22Rv1 (cell line): ENCODE measurements at regions not wholly inside any gene's neighbourhood (a gene's known extent, or its start where the extent isn't known, plus 50 kb on each side); places are given as distances from the start of the nearest gene placed in this dataset.

Source experiments
- ZFX ChIP-seq: fragments of 450-650 bp; IDR thresholded peaks from 2 replicates; pipeline ENCODE4 v1.6.1; 2017; ENCODE audit warnings: antibody characterized with exemption, borderline replicate concordance
- TF ChIP-seq, protein P1 (sequence below): fragments of 450-650 bp; IDR thresholded peaks from 2 replicates; pipeline ENCODE4 v1.5.1; 2017; ENCODE audit warnings: mild to moderate bottlenecking

DNA sequence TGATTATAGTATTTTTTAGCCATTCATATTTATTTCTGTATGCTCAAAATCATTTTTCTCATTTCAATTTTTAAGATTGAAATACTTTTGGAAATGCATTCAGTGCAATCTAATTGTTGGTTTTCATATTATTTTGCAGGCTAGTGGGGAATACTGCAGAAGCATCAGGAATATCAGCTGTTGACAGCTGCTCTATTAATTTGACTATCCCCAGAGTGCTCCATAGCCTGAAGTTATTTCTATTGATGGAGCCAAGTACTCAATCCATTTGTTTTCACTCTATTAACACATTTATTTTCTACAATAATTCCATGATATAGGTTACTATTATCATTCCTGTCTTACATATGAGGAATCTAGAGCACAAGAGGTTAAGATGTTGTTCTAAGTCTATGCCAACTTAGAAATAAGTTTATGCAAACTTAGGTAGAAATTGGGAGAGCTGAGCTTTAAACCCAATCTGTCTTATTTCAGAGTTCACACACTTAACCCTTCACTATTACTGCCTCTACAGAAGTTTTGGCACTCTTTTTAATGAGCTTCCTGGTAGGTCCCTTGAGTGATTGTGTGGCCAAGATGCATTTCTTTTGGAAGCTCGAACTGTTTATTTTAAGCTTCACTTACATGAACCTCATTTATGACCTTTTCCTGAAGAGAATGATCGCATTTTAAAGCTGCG lies 65.6 kb upstream of the PCDH18 start:
- TF ChIP-seq, protein P1, sequence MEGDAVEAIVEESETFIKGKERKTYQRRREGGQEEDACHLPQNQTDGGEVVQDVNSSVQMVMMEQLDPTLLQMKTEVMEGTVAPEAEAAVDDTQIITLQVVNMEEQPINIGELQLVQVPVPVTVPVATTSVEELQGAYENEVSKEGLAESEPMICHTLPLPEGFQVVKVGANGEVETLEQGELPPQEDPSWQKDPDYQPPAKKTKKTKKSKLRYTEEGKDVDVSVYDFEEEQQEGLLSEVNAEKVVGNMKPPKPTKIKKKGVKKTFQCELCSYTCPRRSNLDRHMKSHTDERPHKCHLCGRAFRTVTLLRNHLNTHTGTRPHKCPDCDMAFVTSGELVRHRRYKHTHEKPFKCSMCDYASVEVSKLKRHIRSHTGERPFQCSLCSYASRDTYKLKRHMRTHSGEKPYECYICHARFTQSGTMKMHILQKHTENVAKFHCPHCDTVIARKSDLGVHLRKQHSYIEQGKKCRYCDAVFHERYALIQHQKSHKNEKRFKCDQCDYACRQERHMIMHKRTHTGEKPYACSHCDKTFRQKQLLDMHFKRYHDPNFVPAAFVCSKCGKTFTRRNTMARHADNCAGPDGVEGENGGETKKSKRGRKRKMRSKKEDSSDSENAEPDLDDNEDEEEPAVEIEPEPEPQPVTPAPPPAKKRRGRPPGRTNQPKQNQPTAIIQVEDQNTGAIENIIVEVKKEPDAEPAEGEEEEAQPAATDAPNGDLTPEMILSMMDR: no peak
- TF ChIP-seq ZFX: no peak
